ENCODE measurements at regions not wholly inside any gene's neighbourhood (a gene's known extent, or its start where the extent isn't known, plus 50 kb on each side); places are given as distances from the start of the nearest gene placed in this dataset.

DNA sequence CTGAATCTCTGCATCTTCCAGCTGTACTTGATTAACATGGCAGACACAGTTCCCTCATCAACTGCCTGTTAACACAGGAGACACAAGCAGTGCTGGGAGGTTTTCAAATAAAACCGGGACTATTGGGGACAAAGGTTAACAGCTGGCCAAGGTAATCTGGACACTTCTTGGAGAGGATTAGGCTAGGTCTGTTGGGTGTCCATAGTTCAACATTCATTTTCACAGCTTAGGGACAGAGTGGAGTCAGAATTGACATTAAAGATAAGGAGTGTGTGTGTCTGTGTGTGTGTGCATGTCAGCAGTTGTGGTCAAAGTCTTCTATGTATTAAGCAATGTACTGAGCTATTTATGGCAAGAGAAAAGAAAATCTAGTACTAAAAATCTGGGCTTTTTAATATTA is 216.2 kb downstream of the MED10 start:
- DNase-seq, result no peak
- no peaks in the 10 kb centered on the region for H3K4me1 ChIP-seq
- H3K27me3 ChIP-seq, result no peaks in the 10 kb centered on the region
- no peaks in the 10 kb centered on the region for H3K36me3 ChIP-seq (ENCODE audit: low read depth, missing control alignments)
- no peak overlapping the region for H3K27ac ChIP-seq
- 32 to 76% methylated on average over 1 of the region's 1 CpG for WGBS, 2 donors
- intact Hi-C loops (cut with DNase I; ENCODE audit: low total_unique reads), result no loop called here
- TF ChIP-seq, protein P1, sequence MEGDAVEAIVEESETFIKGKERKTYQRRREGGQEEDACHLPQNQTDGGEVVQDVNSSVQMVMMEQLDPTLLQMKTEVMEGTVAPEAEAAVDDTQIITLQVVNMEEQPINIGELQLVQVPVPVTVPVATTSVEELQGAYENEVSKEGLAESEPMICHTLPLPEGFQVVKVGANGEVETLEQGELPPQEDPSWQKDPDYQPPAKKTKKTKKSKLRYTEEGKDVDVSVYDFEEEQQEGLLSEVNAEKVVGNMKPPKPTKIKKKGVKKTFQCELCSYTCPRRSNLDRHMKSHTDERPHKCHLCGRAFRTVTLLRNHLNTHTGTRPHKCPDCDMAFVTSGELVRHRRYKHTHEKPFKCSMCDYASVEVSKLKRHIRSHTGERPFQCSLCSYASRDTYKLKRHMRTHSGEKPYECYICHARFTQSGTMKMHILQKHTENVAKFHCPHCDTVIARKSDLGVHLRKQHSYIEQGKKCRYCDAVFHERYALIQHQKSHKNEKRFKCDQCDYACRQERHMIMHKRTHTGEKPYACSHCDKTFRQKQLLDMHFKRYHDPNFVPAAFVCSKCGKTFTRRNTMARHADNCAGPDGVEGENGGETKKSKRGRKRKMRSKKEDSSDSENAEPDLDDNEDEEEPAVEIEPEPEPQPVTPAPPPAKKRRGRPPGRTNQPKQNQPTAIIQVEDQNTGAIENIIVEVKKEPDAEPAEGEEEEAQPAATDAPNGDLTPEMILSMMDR (IDR thresholded peaks at IDR 0.05), result no peak
- no peaks in the 10 kb centered on the region for H3K9me3 ChIP-seq
- no peak overlapping the region for H3K4me3 ChIP-seq

DNA sequence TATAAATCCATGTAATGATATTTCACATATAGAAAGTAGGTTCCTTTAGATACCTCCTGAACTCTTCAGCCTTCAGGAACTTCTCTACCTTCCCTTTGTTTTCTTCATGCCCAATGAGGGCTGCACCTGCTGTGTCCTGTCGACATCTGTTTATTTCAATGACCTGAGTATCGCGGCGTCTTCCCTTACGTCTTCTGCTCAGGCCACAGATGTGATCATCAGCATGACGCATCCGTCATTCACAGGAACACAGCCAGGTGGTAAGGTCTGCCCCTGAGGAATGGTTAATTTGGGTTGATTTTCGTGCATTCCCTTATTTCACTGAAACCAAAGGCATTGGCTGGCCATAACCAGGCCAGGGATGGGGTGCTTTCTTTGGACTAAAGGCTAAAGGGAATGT is 217.1 kb downstream of the MED10 start:
- no peaks in the 10 kb centered on the region for H3K36me3 ChIP-seq (ENCODE audit: low read depth, missing control alignments)
- WGBS, 2 donors, result 85 to 89% methylated on average over 8 of the region's 8 CpGs
- no peaks in the 10 kb centered on the region for H3K9me3 ChIP-seq
- TF ChIP-seq POLR2A (IDR thresholded peaks at IDR 0.05), result no peak
- intact Hi-C loops (cut with DNase I; ENCODE audit: low total_unique reads), result no loop called here
- no peaks in the 10 kb centered on the region for H3K27me3 ChIP-seq
- H3K4me1 ChIP-seq, result no peaks in the 10 kb centered on the region
- DNase-seq, result no peak
- H3K4me3 ChIP-seq, result no peak overlapping the region
- H3K27ac ChIP-seq, result no peak overlapping the region

DNA sequence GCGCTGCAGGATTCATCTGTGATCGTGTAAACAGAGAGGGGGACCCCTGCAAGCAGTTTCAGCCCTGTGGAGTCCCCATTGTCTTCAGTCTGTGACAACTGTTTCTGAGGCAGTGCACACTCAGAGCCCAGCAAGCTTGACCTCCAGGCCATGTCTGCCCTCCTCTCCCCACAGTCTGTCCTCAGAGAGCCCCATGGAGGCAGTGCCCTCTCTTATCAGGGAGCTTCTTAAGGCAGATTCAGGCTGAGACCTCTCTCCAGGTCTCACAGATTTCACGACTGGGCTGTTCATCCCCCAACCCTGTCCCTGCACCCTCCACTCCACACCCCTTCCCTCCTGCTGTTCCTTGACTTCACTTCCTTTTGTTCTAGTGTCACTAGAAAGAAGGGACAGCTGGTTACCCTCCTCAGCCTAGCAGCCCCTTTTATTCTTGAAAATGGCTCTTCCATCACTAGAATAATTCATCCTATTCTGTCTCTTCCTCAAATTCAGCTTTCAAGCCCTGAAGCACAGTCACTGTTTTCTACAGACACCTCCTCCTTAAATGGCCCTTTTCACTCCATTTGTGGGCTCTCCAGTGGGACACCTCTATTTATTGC is 218.4 kb downstream of the MED10 start:
- Histone ChIP-seq H3K9me3 (no peaks in the 10 kb centered on the region), H3K27ac (no peak overlapping the region), H3K36me3 (ENCODE audit: low read depth, missing control alignments) (no peaks in the 10 kb centered on the region), H3K27me3 (no peaks in the 10 kb centered on the region), H3K4me1 (no peaks in the 10 kb centered on the region), H3K4me3 (no peak overlapping the region)
- WGBS, 2 donors, result 73 to 77% methylated on average over 3 of the region's 3 CpGs
- no peak for DNase-seq
- intact Hi-C loops (cut with DNase I; ENCODE audit: low total_unique reads), result no loop called here
- TF ChIP-seq POLR2A (IDR thresholded peaks at IDR 0.05), result no peak
- TF ChIP-seq, protein P1 (IDR thresholded peaks at IDR 0.05), result no peak

DNA sequence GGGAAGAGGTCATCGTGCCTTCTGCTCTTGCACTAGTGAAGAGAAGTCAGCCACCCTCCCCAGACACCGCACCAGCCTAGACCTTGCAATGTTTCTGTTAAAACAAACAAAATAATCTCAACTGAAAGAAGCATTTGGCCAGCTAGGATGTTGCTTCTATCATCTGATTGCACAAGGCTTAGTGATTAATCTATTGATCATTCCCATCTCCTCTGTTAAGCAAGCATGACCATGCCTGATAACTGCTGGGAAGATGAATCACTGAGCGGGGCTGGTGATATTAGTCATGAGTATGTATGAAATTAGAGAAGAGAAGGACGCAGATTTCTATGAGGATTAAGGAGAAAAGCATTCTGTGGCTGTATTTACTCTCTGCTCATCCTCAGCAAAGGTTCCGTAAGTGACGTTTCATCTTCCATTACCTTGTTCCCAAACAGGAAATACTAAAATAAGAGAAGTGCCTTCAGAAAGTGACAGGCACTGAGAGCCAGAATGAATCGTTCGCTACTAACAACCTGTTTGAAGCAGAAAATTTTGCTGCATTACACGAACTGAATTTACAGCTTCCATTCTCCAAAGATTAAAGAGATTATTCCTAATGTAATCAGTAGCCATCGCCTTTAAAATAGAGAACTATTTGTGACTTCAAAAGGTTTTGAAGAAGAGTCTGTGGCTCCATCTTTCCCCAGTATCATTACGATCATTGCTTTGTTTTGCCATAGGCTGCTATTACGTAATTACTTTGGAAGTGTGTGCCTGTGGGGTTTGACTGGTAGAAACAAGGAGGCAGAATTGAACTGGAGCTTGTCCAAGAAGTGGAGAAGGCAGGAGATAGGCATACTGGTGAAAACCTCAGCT is 219.1 kb downstream of the MED10 start:
- H3K27me3 ChIP-seq, result no peaks in the 10 kb centered on the region
- H3K27ac ChIP-seq, result no peak overlapping the region
- intact Hi-C loops (cut with DNase I; ENCODE audit: low total_unique reads), result no loop called here
- TF ChIP-seq, protein P1 (IDR thresholded peaks at IDR 0.05), result no peak
- TF ChIP-seq POLR2A (IDR thresholded peaks at IDR 0.05), result no peak
- no peaks in the 10 kb centered on the region for H3K9me3 ChIP-seq
- H3K4me3 ChIP-seq, result no peak overlapping the region
- no peaks in the 10 kb centered on the region for H3K4me1 ChIP-seq
- DNase-seq, result no peak
- no peaks in the 10 kb centered on the region for H3K36me3 ChIP-seq (ENCODE audit: low read depth, missing control alignments)
- 80 to 84% methylated on average over 12 of the region's 12 CpGs for WGBS, 2 donors

DNA sequence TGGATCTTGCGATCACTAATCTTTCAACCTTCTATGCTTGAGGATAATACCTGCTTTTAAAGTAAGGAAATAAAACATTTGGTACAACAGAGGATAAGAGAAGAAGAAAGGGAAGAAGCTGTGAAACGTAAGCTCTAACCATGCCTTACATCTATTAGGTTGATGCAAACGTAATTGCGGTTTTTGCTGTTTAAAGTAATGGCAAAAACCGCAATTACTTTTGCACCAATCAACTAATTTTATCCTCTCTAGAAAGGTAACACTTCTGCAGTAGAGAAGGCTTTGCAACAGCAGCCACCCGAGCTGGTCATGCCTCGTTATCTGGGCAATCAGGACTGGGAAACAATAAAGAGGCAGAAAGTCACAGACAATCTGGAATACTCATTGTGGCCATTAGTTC is 224.1 kb downstream of the MED10 start:
- Histone ChIP-seq H3K27me3 (no peaks in the 10 kb centered on the region), H3K9me3 (no peaks in the 10 kb centered on the region), H3K4me1 (no peaks in the 10 kb centered on the region), H3K4me3 (no peak overlapping the region), H3K36me3 (ENCODE audit: low read depth, missing control alignments) (no peaks in the 10 kb centered on the region), H3K27ac (no peak overlapping the region)
- intact Hi-C loops (cut with DNase I; ENCODE audit: low total_unique reads), result no loop called here
- no peak for DNase-seq
- no peak for TF ChIP-seq POLR2A (IDR thresholded peaks at IDR 0.05)
- TF ChIP-seq, protein P1 (IDR thresholded peaks at IDR 0.05), result no peak
- 84 to 88% methylated on average over 7 of the region's 7 CpGs for WGBS, 2 donors
